GM23338 (cell line): ENCODE measurements at regions not wholly inside any gene's neighbourhood (a gene's known extent, or its start where the extent isn't known, plus 50 kb on each side); places are given as distances from the start of the nearest gene placed in this dataset.
A peak's percentile ranks its signal among the peaks of the same experiment; 100 is the strongest.

Experiments used
- ATAC-seq: fragments of 200-7000 bp; cut with Tn5 transposase; 3 replicates; pipeline ENCODE4 v1.9.1; 2020
- DNase-seq: peaks from one replicate; pipeline ENCODE4 v3.0.0-alpha.2; 2015; ENCODE audit warnings: low spot score
- H2AFZ ChIP-seq: fragments of 200-600 bp; sonication (generic); 2 replicates; pipeline ENCODE4 v1.8.0; 2016; ENCODE audit warnings: antibody characterized with exemption, mild to moderate bottlenecking, moderate library complexity
- H3F3A ChIP-seq: fragments of 200-600 bp; sonication (generic); replicated peaks from 2 replicates; pipeline ENCODE4 v1.8.0; 2017; ENCODE audit warnings: antibody characterized with exemption, mixed run types, low read depth
- H3K27ac ChIP-seq: fragments of 200-600 bp; sonication (generic); 2 replicates; pipeline ENCODE4 v1.6.1; 2016; ENCODE audit warnings: low read depth
- H3K27me3 ChIP-seq: fragments of 200-600 bp; sonication (generic); 2 replicates; pipeline ENCODE4 v1.8.0; 2016; ENCODE audit warnings: mild to moderate bottlenecking, mixed run types, moderate library complexity; ENCODE audit not compliant: insufficient read depth
- H3K36me3 ChIP-seq: fragments of 200-600 bp; sonication (generic); 2 replicates; pipeline ENCODE4 v1.8.0; 2016; ENCODE audit warnings: mild to moderate bottlenecking; ENCODE audit not compliant: insufficient read depth
- H3K4me1 ChIP-seq: fragments of 200-600 bp; sonication (generic); 2 replicates; pipeline ENCODE4 v1.8.0; 2016; ENCODE audit warnings: mild to moderate bottlenecking, moderate library complexity; ENCODE audit not compliant: insufficient read depth
- H3K4me2 ChIP-seq: fragments of 200-600 bp; sonication (generic); 2 replicates; pipeline ENCODE4 v1.7.1; 2017; ENCODE audit warnings: mixed run types
- H3K4me3 ChIP-seq: fragments of 200-600 bp; sonication (generic); 2 replicates; pipeline ENCODE4 v1.6.1; 2016; ENCODE audit warnings: mixed run types
- H3K79me2 ChIP-seq: fragments of 200-600 bp; sonication (generic); replicated peaks from 2 replicates; pipeline ENCODE4 v1.8.0; 2017; ENCODE audit warnings: mild to moderate bottlenecking; ENCODE audit not compliant: insufficient read depth
- H3K9me2 ChIP-seq: fragments of 200-600 bp; sonication (generic); 2 replicates; pipeline ENCODE4 v1.8.0; 2017; ENCODE audit not compliant: insufficient read depth
- H4K20me1 ChIP-seq: fragments of 200-600 bp; sonication (generic); replicated peaks from 2 replicates; pipeline ENCODE4 v1.8.0; 2017; ENCODE audit warnings: mild to moderate bottlenecking; ENCODE audit not compliant: insufficient read depth
- H3K27ac Mint-ChIP-seq: 2 replicates; pipeline ENCODE4 v1.8.0; 2020; ENCODE audit warnings: inconsistent platforms, mild to moderate bottlenecking, moderate library complexity, mixed read lengths
- H3K27me3 Mint-ChIP-seq: 3 replicates; pipeline ENCODE4 v1.8.0; 2022; ENCODE audit warnings: low read depth, mild to moderate bottlenecking, moderate library complexity, mixed read lengths, inconsistent platforms; ENCODE audit not compliant: insufficient read depth, poor library complexity
- H3K36me3 Mint-ChIP-seq: 3 replicates; pipeline ENCODE4 v1.8.0; 2021; ENCODE audit warnings: low read depth, mild to moderate bottlenecking, inconsistent platforms, moderate library complexity, mixed read lengths
- H3K4me1 Mint-ChIP-seq: 3 replicates; pipeline ENCODE4 v1.8.0; 2020; ENCODE audit warnings: mild to moderate bottlenecking, inconsistent platforms, mixed read lengths
- H3K4me3 Mint-ChIP-seq: 3 replicates; pipeline ENCODE4 v1.8.0; 2021; ENCODE audit warnings: moderate library complexity, mild to moderate bottlenecking, inconsistent platforms, mixed read lengths
- H3K9me3 Mint-ChIP-seq: 3 replicates; pipeline ENCODE4 v1.8.0; 2020; ENCODE audit warnings: moderate library complexity, mild to moderate bottlenecking, inconsistent platforms, mixed read lengths
- EZH2 ChIP-seq: fragments of 200-600 bp; sonication (generic); IDR thresholded peaks from one replicate; pipeline ENCODE4 v1.8.0; 2017; ENCODE audit warnings: antibody characterized with exemption, mild to moderate bottlenecking, low read depth; ENCODE audit not compliant: unreplicated experiment
- EZH2phosphoT487 ChIP-seq: fragments of 200-600 bp; sonication (generic); IDR thresholded peaks from one replicate; pipeline ENCODE4 v1.8.1; 2018; ENCODE audit warnings: antibody characterized with exemption; ENCODE audit not compliant: unreplicated experiment
- JUNB ChIP-seq: IDR thresholded peaks from one replicate; pipeline ENCODE4 v1.6.1; 2016; ENCODE audit warnings: antibody characterized with exemption; ENCODE audit not compliant: unreplicated experiment
- NANOG ChIP-seq: IDR thresholded peaks from 2 replicates; pipeline ENCODE4 v1.6.1; 2016; ENCODE audit warnings: antibody characterized with exemption, borderline replicate concordance
- POLR2AphosphoS5 ChIP-seq: IDR thresholded peaks from 2 replicates; pipeline ENCODE4 v1.6.1; 2016; ENCODE audit warnings: antibody characterized with exemption, low read depth
- ZNF114 ChIP-seq: fragments of 250-450 bp; sonication (Bioruptor Pico); IDR thresholded peaks from 2 replicates; pipeline ENCODE4 v1.5.0; 2020; ENCODE audit warnings: mild to moderate bottlenecking, moderate library complexity
- ZNF331 ChIP-seq: fragments of 250-450 bp; sonication (Bioruptor Pico); IDR thresholded peaks from 2 replicates; pipeline ENCODE4 v1.5.0; 2020; ENCODE audit warnings: low read depth, mild to moderate bottlenecking, moderate library complexity
- TF ChIP-seq, protein P1 (sequence below): IDR thresholded peaks from one replicate; pipeline ENCODE4 v1.6.1; 2018; ENCODE audit warnings: antibody characterized with exemption; ENCODE audit not compliant: unreplicated experiment
- TF ChIP-seq, protein P2 (sequence below): fragments of 250-450 bp; sonication (Bioruptor Pico); IDR thresholded peaks from 2 replicates; pipeline ENCODE4 v1.5.0; 2020; ENCODE audit warnings: mild to moderate bottlenecking, moderate library complexity

DNA sequence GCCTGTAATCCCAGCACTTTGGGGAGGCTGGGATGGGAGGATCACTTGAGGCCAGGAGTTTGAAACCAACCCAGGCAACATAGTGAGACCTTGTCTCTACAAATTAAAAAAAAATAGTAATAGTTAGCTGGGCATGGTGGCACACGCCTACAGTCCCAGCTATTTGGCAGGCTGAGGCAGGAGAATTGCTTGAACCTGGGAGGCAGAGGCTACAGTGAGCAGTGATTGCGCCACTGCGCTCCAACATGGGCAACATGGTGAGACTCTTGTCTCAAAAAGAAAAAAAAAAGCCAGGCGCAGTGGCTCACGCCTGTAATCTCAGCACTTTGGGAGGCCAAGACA lies 56.9 kb upstream of the MRTFB start:
- H3K4me1 Mint-ChIP-seq, result peaks cover 30% of the 10 kb centered on the region
- Histone ChIP-seq H3F3A (no peaks in the 10 kb centered on the region), H3K27me3 (no peaks in the 10 kb centered on the region), H3K36me3 (no peaks in the 10 kb centered on the region), H3K4me3 (no peak overlapping the region), H3K9me2 (no peaks in the 10 kb centered on the region), H2AFZ (peak overlapping the region; percentile 34; the same call in 1 of the 2 replicates), H4K20me1 (no peaks in the 10 kb centered on the region), H3K4me1 (peaks cover 25% of the 10 kb centered on the region), H3K79me2 (no peaks in the 10 kb centered on the region), H3K4me2 (no peak overlapping the region), H3K27ac (no peak overlapping the region)
- H3K9me3 Mint-ChIP-seq, result no peaks in the 10 kb centered on the region
- DNase-seq (no peak), ATAC-seq (no peak)
- no peak overlapping the region for H3K4me3 Mint-ChIP-seq
- no peaks in the 10 kb centered on the region for H3K36me3 Mint-ChIP-seq
- TF ChIP-seq NANOG, result no peak
- no peak for TF ChIP-seq ZNF331 (CRISPR knock-in tag)
- TF ChIP-seq, protein P1, sequence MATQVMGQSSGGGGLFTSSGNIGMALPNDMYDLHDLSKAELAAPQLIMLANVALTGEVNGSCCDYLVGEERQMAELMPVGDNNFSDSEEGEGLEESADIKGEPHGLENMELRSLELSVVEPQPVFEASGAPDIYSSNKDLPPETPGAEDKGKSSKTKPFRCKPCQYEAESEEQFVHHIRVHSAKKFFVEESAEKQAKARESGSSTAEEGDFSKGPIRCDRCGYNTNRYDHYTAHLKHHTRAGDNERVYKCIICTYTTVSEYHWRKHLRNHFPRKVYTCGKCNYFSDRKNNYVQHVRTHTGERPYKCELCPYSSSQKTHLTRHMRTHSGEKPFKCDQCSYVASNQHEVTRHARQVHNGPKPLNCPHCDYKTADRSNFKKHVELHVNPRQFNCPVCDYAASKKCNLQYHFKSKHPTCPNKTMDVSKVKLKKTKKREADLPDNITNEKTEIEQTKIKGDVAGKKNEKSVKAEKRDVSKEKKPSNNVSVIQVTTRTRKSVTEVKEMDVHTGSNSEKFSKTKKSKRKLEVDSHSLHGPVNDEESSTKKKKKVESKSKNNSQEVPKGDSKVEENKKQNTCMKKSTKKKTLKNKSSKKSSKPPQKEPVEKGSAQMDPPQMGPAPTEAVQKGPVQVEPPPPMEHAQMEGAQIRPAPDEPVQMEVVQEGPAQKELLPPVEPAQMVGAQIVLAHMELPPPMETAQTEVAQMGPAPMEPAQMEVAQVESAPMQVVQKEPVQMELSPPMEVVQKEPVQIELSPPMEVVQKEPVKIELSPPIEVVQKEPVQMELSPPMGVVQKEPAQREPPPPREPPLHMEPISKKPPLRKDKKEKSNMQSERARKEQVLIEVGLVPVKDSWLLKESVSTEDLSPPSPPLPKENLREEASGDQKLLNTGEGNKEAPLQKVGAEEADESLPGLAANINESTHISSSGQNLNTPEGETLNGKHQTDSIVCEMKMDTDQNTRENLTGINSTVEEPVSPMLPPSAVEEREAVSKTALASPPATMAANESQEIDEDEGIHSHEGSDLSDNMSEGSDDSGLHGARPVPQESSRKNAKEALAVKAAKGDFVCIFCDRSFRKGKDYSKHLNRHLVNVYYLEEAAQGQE, result no peak
- TF ChIP-seq POLR2AphosphoS5, result no peak
- no peak for TF ChIP-seq EZH2
- no peak for TF ChIP-seq JUNB
- TF ChIP-seq, protein P2, sequence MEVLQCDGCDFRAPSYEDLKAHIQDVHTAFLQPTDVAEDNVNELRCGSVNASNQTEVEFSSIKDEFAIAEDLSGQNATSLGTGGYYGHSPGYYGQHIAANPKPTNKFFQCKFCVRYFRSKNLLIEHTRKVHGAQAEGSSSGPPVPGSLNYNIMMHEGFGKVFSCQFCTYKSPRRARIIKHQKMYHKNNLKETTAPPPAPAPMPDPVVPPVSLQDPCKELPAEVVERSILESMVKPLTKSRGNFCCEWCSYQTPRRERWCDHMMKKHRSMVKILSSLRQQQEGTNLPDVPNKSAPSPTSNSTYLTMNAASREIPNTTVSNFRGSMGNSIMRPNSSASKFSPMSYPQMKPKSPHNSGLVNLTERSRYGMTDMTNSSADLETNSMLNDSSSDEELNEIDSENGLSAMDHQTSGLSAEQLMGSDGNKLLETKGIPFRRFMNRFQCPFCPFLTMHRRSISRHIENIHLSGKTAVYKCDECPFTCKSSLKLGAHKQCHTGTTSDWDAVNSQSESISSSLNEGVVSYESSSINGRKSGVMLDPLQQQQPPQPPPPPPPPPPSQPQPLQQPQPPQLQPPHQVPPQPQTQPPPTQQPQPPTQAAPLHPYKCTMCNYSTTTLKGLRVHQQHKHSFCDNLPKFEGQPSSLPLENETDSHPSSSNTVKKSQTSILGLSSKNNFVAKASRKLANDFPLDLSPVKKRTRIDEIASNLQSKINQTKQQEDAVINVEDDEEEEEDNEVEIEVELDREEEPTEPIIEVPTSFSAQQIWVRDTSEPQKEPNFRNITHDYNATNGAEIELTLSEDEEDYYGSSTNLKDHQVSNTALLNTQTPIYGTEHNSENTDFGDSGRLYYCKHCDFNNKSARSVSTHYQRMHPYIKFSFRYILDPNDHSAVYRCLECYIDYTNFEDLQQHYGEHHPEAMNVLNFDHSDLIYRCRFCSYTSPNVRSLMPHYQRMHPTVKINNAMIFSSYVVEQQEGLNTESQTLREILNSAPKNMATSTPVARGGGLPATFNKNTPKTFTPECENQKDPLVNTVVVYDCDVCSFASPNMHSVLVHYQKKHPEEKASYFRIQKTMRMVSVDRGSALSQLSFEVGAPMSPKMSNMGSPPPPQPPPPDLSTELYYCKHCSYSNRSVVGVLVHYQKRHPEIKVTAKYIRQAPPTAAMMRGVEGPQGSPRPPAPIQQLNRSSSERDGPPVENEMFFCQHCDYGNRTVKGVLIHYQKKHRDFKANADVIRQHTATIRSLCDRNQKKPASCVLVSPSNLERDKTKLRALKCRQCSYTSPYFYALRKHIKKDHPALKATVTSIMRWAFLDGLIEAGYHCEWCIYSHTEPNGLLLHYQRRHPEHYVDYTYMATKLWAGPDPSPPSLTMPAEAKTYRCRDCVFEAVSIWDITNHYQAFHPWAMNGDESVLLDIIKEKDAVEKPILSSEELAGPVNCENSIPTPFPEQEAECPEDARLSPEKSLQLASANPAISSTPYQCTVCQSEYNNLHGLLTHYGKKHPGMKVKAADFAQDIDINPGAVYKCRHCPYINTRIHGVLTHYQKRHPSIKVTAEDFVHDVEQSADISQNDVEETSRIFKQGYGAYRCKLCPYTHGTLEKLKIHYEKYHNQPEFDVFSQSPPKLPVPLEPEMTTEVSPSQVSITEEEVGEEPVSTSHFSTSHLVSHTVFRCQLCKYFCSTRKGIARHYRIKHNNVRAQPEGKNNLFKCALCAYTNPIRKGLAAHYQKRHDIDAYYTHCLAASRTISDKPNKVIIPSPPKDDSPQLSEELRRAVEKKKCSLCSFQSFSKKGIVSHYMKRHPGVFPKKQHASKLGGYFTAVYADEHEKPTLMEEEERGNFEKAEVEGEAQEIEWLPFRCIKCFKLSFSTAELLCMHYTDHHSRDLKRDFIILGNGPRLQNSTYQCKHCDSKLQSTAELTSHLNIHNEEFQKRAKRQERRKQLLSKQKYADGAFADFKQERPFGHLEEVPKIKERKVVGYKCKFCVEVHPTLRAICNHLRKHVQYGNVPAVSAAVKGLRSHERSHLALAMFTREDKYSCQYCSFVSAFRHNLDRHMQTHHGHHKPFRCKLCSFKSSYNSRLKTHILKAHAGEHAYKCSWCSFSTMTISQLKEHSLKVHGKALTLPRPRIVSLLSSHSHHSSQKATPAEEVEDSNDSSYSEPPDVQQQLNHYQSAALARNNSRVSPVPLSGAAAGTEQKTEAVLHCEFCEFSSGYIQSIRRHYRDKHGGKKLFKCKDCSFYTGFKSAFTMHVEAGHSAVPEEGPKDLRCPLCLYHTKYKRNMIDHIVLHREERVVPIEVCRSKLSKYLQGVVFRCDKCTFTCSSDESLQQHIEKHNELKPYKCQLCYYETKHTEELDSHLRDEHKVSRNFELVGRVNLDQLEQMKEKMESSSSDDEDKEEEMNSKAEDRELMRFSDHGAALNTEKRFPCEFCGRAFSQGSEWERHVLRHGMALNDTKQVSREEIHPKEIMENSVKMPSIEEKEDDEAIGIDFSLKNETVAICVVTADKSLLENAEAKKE, result no peak
- no peak for TF ChIP-seq EZH2phosphoT487
- TF ChIP-seq ZNF114 (CRISPR knock-in tag), result no peak
- peaks cover 2% of the 10 kb centered on the region for H3K27me3 Mint-ChIP-seq
- H3K27ac Mint-ChIP-seq, result no peak overlapping the region
